ENCODE measurements at regions not wholly inside any gene's neighbourhood (a gene's known extent, or its start where the extent isn't known, plus 50 kb on each side); places are given as distances from the start of the nearest gene placed in this dataset.

DNA sequence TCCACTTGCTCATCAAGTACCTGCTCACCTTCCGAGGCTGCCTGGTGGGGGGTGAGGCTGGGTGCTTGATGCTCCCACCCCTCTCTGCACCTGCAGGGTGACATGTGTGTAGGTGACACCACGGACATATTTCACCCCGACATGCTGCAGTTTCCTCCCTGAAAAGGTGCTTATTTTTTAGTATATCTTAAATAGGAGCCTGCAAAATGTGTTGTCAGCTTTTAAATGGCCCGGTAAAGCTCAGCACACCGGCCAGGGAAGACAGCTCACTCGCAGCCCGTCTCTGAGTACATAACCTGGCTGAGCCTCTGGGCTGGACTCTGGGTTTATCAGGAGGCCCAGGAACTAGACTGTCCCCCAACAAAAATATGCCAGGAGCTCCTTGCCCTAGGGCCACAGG lies 89.3 kb upstream of the LINGO1 start:
- TF ChIP-seq ARNT (IDR thresholded peaks at IDR 0.05) (no peak), TARDBP (IDR thresholded peaks at IDR 0.05) (no peak), SUZ12 (IDR thresholded peaks at IDR 0.05) (no peak), SP1 (IDR thresholded peaks at IDR 0.05) (no peak), HDGF (IDR thresholded peaks at IDR 0.05; ENCODE audit: borderline replicate concordance) (no peak), BHLHE40 (IDR thresholded peaks at IDR 0.05; ENCODE audit: borderline replicate concordance) (no peak)
- TF ChIP-seq, protein P1, sequence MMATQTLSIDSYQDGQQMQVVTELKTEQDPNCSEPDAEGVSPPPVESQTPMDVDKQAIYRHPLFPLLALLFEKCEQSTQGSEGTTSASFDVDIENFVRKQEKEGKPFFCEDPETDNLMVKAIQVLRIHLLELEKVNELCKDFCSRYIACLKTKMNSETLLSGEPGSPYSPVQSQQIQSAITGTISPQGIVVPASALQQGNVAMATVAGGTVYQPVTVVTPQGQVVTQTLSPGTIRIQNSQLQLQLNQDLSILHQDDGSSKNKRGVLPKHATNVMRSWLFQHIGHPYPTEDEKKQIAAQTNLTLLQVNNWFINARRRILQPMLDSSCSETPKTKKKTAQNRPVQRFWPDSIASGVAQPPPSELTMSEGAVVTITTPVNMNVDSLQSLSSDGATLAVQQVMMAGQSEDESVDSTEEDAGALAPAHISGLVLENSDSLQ (IDR thresholded peaks at IDR 0.05), result no peak

Data from HEK293T (cell line).